GM21390 (cell line): ENCODE measurements at regions not wholly inside any gene's neighbourhood (a gene's known extent, or its start where the extent isn't known, plus 50 kb on each side); places are given as distances from the start of the nearest gene placed in this dataset.
"Not testable (repeated sequence)": the region's sequence is repeated elsewhere in the genome, so short reads cannot be mapped to it uniquely, and the experiment has no call there.

ENCODE experiments used
- ATAC-seq: cut with Tn5 transposase; IDR thresholded peaks from one replicate; pipeline ENCODE4 v1.9.1; 2021; ENCODE audit not compliant: unreplicated experiment

DNA sequence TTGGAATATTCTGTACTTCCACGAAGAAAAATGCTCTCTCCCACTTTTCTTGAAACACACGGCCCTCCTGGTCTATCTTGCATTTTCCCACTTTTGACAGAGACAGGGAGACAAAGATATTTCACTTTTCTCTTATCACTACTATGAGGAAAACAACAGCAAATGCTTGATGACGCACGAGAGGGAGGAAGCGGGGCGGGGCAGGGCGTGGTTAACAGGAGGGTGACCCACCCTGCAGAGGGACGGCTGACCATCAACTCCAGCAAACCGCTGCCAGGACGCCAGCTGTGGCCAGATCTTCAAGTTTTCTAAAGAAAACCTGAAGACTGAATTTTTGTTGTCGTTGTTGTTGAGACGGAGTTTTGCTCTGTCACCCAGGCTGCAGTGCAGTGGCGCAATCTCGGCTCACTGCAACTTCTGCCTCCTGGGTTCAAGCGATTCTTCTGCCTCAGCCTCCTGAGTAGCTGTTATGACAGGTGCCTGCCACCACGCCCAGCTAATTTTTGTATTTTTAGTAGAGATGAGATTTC, 63.8 kb downstream of the NSUN5 start:
- not testable (repeated sequence) for ATAC-seq

DNA sequence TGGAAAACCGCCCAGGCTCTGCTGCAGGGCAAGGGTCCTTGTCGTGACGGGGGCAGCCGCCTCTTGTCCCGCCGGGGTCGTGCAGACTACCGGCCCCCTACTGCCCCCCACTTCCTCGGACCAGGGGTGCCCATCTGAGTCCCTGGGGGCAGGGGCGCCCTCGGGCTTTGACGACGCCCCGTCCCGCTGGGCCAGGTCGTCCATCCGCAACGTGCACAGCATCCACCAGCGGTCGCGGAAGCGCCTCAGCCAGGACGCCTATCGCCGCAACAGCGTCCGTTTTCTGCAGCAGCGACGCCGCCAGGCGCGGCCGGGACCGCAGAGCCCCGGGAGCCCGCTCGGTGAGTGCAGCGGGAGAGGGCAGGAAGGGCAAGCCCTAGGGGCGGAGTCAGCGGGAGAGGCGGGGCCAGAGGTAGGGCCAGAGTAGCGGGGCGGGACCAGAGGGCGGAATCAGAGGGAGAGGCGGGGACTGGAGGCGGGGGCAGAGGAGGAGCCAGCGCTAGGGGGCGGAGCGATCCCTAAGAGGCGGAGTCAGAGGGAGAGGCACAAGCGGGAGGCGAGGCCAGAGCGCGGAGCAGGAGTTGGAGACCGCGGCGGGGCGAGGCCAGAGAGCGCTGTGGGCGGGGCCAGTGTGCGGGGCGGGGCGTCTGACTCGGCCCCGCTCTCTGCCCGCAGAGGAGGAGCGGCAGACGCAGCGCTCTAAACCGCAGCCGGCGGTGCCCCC, 73.5 kb downstream of the NSUN5 start:
- ATAC-seq, result peak; percentile 90

DNA sequence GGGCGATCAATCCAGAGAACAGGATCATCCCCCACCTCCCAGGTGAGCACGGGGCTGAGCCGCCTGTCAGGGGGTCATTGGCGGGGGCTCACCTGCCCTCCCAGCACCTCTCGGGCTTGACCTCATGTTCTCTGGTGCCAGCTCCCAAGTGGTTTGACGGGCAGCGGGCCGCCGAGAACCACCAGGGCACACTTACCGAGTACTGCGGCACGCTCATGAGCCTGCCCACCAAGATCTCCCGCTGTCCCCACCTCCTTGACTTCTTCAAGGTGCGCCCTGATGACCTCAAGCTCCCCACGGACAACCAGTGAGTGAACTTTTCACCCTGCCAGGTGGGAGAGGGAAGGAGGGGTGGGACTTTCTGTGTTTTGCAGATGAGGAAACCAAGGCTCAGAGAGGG, 82.9 kb downstream of the NSUN5 start:
- not testable (repeated sequence) for ATAC-seq

DNA sequence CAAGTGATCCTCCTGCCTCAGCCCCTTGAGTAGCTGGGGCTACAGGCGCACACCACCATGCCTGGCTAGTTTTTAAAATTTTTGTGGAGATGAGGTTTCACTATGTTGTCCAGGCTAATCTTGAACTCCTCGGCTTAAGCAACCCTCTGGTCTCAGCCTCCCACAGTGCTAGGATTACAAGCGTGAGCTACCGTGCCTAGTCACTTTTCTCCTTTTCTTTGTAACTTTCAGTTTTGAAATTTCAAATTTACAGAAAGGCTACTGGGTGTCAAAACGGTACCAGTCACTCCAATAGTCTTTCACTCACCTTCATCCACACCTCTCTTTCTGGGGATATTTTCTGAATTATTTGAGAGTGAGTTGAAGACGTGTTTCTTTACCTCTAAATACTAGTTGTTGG, 86.9 kb downstream of the NSUN5 start:
- ATAC-seq, result peak; percentile 32

DNA sequence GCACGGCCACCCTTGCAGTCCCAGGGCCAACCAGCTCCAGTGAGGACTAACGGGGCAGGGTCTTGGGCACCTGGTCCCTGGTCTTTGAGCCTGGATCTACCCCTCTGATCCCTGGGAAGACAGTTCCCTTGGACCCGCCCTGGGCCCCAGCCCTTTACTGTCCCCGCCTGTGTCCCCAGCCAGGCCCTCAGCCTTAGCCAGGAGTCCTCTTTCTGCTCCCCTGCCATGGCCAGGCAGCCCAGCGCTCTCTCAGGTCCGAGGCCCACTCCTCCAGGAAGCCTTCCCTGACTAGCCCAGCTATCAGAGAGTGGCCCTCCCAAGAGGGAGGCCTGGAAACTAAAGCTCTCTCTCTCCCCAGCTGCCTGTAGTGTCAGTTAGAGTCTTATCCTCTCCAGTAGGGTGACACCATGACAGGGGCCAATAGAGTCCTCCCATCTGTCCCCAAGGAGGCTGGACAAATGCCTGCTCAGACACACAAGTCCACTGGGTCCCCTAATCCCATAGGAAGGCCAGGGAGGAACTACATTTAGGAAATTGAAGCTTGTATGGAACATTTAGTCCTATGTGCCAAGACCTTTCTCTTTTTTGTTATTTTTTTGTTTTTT, 87.8 kb downstream of the NSUN5 start:
- peak; percentile 28 for ATAC-seq

DNA sequence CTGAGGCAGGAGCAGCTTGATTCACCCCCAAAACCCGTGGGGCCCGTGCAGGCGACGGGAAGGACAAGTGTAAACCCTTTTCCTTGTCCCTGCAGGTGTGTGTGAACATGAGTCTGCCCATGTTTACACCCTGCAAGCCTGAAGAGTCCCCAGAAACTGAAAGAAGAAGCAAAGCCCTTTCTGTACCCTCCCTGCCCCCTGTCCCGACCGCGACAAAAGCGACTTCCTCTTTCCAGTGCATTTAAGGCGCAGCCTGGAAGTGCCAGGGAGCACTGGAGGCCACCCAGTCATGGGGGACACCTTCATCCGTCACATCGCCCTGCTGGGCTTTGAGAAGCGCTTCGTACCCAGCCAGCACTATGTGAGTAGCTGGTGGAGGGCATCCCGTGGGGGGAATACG, 88.3 kb downstream of the NSUN5 start:
- peak; percentile 81 for ATAC-seq

DNA sequence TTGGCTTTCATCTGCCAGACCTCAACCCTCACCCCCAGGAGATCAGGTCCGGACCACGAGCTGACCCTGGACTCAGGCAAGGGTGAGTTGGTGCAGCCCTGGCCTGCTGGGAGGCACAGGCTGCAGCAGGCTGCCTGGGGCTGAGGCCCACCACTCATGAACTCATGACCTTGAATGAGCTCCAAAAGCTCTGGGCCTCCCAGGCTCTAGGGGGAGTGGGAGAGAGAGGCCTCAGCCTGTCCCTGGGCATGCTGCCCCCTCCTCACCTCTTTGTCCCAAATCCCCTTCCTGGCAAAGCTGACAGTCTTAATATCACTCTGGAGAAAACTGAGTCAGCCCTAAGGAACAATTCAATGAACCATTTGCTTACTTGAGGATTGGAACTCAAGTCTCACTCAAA, 89.8 kb downstream of the NSUN5 start:
- not testable (repeated sequence) for ATAC-seq

DNA sequence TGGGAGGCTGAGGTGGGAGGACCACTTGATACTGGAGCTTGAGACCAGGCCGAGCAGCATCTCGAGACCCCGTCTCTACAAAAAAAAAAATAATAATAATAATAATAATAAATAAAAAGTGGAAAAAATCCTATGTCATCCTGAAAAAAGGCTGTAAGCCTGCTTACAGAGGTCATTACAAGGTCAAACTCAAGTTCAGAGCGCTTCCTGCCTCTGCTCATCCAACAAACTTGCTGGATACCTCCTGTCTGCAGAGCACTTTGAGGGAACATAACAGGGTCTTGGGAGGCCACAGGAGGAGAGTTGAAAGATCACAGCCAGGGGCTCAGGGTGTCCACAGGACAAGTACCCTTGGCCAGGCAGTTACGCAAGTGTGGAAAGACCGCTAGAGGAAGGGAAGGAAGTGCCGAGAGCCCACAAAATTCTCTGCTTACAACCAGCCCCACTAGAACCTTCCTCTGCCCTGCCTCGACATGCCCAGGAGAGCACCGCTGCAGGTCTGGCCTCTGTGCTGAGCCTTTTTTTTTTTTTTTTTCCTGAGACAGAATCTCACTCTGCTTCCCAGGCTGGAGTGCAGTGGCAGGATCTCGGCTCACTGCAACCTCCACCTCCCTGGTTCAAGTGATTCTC, 92.5 kb downstream of the NSUN5 start:
- not testable (repeated sequence) for ATAC-seq

DNA sequence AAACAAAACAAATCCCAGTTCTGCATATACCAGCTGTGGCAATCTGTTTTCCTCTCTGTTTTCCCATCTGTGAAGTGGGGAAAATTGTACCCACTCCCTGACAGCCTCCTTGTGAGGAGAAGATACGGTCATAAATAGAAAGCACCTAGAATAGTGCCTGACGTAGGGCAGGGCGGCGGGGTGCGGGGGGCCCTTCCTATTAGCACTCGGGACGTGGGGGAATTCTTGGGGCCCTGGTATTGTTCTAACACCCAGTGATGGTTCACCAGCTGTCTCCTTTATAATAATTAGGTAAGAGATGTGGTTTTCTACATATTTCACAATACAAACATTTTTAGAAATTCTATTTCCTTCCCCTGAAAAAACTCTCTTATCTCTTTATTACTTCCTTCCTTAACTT, 93.4 kb downstream of the NSUN5 start:
- ATAC-seq, result not testable (repeated sequence)

DNA sequence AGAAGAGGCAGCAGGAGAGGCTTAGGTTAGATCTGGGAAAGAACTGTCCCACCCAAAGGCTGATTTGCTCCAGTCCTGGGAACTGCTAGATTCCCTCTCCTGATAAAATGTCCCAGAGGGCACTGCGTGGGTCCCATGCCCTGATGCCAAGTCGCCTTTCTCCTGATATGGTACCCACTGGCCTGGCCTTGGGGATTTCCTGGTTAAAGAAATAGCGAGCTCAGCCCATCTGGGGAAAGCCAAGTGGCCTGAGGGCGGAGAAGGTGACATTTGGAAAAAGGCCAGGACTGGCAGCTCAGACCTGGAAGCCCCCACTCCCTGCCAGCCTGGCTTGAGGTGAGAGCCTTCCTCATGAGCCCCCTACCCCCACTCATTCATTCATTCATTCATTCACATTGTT, 94.2 kb downstream of the NSUN5 start:
- not testable (repeated sequence) for ATAC-seq

DNA sequence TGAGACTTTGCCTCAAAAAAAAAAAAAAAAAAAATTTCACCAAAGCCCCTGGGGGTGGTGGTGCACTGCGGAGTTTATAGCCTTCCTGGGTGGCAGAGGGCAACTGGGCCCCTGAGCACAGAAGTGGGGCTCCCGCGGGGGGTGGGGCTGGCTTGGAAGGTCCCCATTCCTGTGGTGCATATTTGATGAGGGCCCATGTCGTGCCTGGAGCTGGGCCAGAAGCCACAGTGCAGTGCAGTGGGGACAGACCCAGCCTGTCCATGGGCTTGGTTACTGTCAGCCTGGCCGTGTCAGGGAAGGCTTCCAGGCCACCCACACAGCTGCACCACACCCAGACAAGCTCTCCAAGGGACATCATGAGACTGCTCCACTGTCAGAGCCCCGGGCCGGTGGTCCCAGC, 95.5 kb downstream of the NSUN5 start:
- ATAC-seq, result not testable (repeated sequence)

DNA sequence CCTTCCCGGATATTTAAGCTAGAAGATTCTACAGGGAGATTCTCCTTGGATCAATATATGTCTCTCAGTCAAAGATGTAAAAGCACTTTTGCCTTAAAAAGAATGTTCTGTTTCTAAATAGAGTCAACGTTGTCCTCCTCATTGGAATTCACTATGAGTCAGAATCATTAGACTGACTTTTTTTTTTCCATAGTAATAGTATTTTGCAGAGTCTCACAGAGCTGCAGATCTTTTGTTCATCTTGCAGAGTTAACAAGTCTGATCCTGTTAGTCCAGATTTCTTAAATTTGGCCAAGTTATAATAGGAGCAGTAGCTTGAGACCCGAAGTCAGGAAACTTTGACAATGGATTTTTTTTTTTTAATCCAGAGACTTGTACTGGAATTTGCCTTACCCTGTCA, 103.0 kb downstream of the NSUN5 start:
- ATAC-seq, result not testable (repeated sequence)

DNA sequence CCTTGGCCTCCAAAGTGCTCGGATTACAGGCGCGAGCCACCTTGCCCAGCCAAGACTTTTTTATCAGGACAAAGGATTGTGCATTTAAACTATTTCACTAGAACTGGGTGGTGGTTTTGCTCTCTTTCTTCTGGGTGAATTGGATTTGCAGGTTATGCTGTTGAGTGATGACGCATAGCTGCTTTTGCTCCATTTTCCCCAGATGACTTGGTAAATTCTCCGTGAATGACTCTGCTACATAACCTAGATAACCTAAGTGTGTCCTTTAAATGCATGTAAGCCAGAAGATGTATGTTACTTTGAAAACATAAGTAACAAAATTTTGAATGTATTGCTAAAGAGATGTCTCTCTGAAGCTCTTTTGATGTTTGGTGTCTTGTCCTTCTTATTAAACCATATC, 103.7 kb downstream of the NSUN5 start:
- ATAC-seq, result not testable (repeated sequence)

DNA sequence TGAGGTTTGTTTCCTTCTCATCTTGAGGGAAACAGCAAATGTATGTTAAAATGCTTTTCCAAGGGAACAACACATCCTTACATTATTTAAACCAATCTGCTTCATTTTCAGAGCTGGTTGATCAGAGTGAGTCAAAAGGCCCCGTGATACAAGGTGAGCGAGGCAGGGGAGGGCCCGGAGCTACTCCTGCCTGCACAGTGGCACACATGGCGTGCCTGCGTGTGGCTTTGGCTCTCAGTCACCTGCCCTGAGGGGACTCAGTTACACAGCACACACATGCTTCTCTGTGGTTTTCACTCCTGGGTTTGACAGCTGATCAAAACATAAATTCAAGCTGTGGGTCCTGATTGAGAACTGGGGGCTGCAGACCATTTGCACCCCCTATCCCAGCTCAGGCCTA, 105.3 kb downstream of the NSUN5 start:
- not testable (repeated sequence) for ATAC-seq

DNA sequence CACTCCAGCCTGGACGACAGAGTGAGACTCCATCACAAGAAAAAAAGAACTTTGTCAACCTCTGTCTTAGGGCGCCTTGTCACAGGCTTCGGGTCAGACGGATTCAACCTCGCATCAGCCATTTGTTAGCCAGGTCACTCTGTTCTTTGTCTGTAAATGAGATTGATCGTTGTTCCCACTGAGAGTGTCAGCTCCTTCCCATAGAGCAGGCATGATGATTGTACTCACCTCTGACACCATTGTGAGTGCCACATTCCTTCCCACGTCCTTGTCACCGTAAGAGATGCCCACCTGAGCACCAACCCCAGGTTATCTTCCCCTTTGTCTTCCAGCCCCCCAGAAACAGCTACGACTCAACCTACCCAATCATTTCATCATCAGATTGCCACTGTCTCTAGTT, 107.4 kb downstream of the NSUN5 start:
- ATAC-seq, result not testable (repeated sequence)

DNA sequence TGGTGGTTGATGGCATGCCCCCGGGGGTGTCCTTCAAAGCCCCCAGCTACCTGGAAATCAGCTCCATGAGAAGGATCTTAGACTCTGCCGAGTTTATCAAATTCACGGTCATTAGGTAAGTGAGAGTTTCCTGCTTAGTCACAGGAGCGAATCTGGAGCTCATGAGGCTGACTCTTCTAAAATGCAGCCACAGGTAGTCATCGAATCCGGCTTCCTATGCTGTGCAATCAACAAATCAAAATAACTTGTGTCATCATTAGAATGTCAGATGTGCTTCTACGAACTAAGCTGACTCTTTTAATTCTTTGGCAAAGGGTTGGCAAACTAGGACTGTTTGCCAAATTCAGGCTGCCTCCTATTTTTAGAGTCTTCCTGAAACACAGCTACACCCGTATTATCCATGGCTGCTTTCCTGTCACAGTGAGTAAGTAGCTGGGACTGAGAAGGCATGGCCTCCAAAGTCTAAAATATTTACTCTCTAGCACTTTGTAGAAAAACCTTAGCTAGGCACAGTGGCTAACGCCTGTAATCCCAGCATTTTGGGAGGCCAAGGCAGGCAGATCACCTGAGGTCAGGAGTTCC, 108.0 kb downstream of the NSUN5 start:
- not testable (repeated sequence) for ATAC-seq

DNA sequence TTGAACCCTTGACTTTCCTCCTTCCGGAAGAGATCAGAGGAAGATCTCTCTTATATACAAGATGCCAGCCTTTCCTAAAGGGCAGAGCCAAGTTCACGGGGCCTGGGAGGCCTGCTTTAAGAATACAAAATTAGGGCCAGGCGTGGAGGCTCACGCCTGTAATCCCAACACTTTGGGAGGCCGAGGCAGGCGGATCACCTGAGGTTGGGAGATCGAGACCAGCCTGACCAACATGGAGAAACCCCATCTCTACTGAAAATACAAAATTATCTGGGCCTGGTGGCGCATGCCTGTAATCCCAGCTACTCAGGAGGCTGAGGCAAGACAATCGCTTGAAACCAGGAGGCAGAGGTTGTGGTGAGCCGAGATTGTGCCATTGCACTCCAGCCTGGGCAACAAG, 108.2 kb upstream of the SPDYE9 start:
- ATAC-seq, result not testable (repeated sequence)

DNA sequence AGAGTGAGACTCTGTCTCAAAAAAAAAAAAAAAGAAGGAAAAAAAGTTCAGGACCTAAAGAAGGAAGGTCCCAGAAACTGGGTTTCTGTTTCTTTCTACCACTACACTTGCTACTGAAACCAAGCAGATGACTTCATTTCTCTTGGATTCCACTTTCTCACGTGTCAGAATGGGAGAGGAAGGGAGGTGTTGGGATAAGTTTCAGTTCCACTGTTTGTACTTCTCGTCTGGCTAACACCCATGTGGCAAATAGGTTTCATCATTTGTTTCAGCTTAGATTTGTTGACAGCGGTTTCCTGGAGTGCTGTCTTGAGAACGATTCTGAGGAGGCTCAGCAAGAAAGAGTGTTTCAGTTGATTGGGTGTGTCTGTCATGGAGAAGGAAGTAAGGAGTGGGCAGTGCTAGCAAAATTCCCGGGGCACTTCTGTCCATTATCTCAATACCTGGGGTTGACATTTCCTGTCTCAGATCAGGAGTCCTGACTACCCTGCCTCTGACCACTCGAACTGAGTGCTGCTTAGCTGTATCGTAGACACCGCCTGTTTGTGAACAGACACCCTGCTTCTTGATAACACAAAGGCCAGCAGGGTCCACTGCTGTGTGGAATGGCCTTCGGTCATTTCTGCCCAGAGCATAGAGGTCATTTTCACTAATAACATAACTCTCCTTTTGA, 104.8 kb upstream of the SPDYE9 start:
- ATAC-seq, result not testable (repeated sequence)

DNA sequence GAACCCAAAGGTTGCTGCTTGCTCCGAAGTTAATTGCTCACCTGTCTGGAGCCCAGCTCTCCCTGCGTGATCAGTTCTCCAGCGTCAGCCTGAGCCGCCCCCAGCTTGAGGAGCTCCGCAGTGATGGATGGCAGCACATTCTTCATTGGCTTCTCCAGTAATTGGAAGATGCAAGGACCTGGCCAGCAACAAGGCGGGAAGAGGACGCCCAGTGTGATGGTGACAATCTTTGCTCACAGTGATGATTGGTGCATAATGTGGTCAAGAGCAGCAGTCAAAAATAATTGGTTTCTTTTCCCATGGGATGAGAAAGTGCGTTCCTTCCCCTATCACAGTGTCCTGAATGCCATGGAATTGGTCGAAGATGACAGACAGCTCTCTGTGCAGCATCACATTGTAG, 102.4 kb upstream of the SPDYE9 start:
- not testable (repeated sequence) for ATAC-seq

DNA sequence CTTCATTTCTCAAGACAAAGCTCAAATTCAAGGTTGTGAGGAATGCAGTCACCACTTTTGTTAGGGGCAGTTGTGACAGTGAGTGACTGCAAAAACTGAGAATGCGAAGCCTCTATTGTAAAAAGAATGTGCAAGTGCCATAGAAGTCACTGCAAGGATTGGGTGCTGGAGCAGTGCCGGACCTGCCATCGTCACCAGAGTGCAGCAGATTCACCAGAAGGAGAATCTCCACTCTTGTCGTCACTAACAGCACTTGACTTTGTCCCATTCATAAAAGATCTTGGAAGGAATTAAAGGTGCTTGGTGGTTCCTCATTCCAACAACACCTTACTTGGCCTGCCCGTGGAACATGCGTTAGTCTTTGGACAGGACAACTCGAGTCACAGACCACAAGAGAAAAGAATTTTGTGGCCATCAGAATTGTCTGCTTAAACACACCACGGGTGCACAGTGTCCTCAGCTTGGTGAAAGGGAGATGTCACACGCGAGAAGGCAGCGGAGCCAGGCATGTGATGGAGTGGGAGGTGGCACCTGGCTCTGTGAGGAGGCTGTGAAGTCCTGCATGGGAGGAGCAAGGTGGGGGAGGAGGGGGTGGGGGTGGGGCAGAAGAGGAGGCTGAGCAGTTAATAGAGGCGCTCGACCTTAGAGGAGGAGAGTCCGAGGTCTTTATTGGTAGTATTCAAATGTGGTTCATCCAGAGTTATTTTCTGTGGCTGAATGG, 100.9 kb upstream of the SPDYE9 start:
- ATAC-seq, result not testable (repeated sequence)
